Smooth muscle cell (in vitro differentiated cells): ENCODE measurements at regions not wholly inside any gene's neighbourhood (a gene's known extent, or its start where the extent isn't known, plus 50 kb on each side); places are given as distances from the start of the nearest gene placed in this dataset.

Experiments
- DNase-seq: peaks from one replicate; lab custom pipeline; 2025; ENCODE audit not compliant: unreplicated experiment; lab: John Stamatoyannopoulos, UW
- H2AFZ ChIP-seq: fragments of 200-600 bp; sonication (generic); 2 replicates; pipeline ENCODE4 v1.6.0; 2016; ENCODE audit warnings: antibody characterized with exemption, low read depth, mild to moderate bottlenecking
- H3F3A ChIP-seq: fragments of 200-600 bp; sonication (generic); 2 replicates; pipeline ENCODE4 v1.6.0; 2017; ENCODE audit warnings: antibody characterized with exemption, low read depth
- H3K27ac ChIP-seq: fragments of 200-600 bp; sonication (generic); 2 replicates; pipeline ENCODE4 v1.5.1; 2016; ENCODE audit warnings: low read depth, mild to moderate bottlenecking
- H3K27me3 ChIP-seq: fragments of 200-600 bp; sonication (generic); 2 replicates; pipeline ENCODE4 v1.6.1; 2016; ENCODE audit warnings: low read depth, mild to moderate bottlenecking
- H3K36me3 ChIP-seq: fragments of 200-600 bp; sonication (generic); 2 replicates; pipeline ENCODE4 v1.5.1; 2016; ENCODE audit warnings: low read depth
- H3K4me1 ChIP-seq: fragments of 200-600 bp; sonication (generic); 2 replicates; pipeline ENCODE4 v1.5.1; 2016; ENCODE audit warnings: low read depth
- H3K4me2 ChIP-seq: fragments of 200-600 bp; sonication (generic); 2 replicates; pipeline ENCODE4 v1.6.0; 2016; ENCODE audit warnings: mild to moderate bottlenecking
- H3K4me3 ChIP-seq: fragments of 200-600 bp; sonication (generic); 2 replicates; pipeline ENCODE4 v1.5.1; 2016; ENCODE audit warnings: mild to moderate bottlenecking
- H3K79me2 ChIP-seq: fragments of 200-600 bp; sonication (generic); 2 replicates; pipeline ENCODE4 v1.6.0; 2016; ENCODE audit warnings: low read depth, mild to moderate bottlenecking
- H3K9ac ChIP-seq: fragments of 200-600 bp; sonication (generic); 2 replicates; pipeline ENCODE4 v1.6.0; 2016; ENCODE audit warnings: low read depth
- H3K9me3 ChIP-seq: fragments of 200-600 bp; sonication (generic); replicated peaks from 2 replicates; pipeline ENCODE4 v1.5.1; 2016; ENCODE audit warnings: low read depth
- H4K20me1 ChIP-seq: fragments of 200-600 bp; sonication (generic); 2 replicates; pipeline ENCODE4 v1.6.0; 2016; ENCODE audit warnings: low read depth
- WGBS: methylation state at CpG from one replicate; pipeline ENCODE4 v1.1.7; 2016; ENCODE audit warnings: low lambda C conversion rate; 5-methylcytosine and 5-hydroxymethylcytosine counted together
- TF ChIP-seq, protein P1 (sequence below): fragments of 200-600 bp; sonication (generic); IDR thresholded peaks from 2 replicates; pipeline ENCODE4 v1.5.1; 2017; ENCODE audit warnings: borderline replicate concordance, mild to moderate bottlenecking, antibody characterized with exemption; ENCODE audit not compliant: insufficient read depth, poor library complexity, severe bottlenecking

DNA sequence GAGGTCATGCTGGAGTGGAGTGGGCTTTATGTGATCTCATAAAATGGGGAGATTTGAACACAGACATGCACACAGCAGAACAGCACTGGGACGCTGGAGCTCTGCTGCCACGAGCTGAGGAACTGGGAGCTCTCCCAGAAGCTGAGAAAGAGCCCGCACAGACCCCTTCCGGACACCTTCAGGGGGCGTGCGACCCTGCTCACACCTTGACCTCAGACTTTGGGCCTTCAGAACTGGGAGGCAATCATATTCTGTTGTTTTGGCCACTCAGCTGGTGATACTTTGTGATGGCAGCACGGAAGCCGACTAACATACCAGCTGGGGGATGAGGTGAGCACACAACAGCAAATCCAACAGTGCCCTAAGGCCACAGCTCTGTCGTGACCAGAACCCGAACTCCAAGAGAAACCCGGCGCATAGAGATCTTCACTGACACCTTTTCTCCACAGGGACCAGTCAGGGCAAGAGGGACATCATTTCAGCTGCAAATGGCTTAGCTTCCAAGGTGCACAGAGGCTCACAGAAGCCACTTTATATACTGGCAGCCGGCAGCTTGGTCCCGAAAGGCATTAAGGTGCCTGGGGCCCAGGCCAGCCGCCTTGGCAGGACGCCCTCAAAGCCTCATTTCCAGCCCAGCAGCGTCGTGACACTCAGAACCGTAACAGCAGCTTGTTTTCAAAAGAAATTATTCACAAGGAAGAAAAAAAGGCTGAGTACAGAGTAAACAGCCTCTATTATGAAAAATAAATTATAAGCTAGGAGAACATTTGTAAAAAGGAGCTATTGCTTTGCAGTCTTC is 89.3 kb downstream of the RNASET2 start:
- H3F3A ChIP-seq, result no peaks in the 10 kb centered on the region
- no peaks in the 10 kb centered on the region for H3K9me3 ChIP-seq
- H3K4me1 ChIP-seq, result no peaks in the 10 kb centered on the region
- no peak overlapping the region for H3K9ac ChIP-seq
- DNase-seq, result no peak
- no peaks in the 10 kb centered on the region for H3K36me3 ChIP-seq
- H3K27me3 ChIP-seq, result peaks cover 17% of the 10 kb centered on the region
- H4K20me1 ChIP-seq, result no peaks in the 10 kb centered on the region
- H3K4me2 ChIP-seq, result no peak overlapping the region
- H2AFZ ChIP-seq, result no peak overlapping the region
- 91% methylated on average over 19 of the region's 19 CpGs for WGBS
- no peak overlapping the region for H3K4me3 ChIP-seq
- TF ChIP-seq, protein P1, sequence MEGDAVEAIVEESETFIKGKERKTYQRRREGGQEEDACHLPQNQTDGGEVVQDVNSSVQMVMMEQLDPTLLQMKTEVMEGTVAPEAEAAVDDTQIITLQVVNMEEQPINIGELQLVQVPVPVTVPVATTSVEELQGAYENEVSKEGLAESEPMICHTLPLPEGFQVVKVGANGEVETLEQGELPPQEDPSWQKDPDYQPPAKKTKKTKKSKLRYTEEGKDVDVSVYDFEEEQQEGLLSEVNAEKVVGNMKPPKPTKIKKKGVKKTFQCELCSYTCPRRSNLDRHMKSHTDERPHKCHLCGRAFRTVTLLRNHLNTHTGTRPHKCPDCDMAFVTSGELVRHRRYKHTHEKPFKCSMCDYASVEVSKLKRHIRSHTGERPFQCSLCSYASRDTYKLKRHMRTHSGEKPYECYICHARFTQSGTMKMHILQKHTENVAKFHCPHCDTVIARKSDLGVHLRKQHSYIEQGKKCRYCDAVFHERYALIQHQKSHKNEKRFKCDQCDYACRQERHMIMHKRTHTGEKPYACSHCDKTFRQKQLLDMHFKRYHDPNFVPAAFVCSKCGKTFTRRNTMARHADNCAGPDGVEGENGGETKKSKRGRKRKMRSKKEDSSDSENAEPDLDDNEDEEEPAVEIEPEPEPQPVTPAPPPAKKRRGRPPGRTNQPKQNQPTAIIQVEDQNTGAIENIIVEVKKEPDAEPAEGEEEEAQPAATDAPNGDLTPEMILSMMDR, result no peak
- no peak overlapping the region for H3K27ac ChIP-seq
- no peaks in the 10 kb centered on the region for H3K79me2 ChIP-seq

- peaks cover 41% of the 10 kb centered on the region for H3K27me3 ChIP-seq
- DNase-seq, result no peak
- 68% methylated on average over 1 of the region's 1 CpG for WGBS
Observed at GRCh38 chr6:166864333-166864732, 92.0 kb downstream of the RNASET2 start.

DNA sequence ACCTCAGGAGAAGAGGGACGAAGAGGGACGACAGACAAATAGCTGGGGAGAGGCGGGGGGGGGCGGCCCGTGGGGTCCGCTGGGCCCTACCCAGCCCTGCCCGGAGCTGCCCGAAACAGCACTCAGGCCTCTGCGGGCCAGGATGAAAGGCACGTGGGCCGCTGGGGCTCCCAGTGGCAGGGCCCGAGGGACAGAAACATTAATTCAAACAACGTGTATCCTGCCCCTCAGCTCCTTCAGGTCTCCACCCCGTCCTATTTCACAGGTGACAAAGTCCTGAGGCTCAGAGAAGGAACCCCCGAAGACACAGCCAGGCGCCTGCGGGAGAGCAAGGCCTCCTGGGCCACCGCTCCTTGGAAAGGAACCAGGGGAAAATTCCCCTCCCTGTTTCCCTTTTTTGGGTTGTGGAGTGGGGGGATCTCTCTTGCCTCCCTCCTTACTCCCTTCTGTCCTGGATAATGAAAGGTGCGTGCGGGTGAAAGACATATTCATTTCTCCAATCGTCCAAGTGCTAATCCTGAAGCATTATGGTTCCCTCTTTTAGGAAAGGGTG is 93.3 kb downstream of the RNASET2 start:
- Histone ChIP-seq H3K4me3 (peak overlapping the region; percentile 66), H3K9me3 (no peaks in the 10 kb centered on the region), H3K4me2 (peak overlapping the region; percentile 96), H3K36me3 (no peaks in the 10 kb centered on the region), H2AFZ (peak overlapping the region; percentile 76), H3K4me1 (no peaks in the 10 kb centered on the region), H3F3A (no peaks in the 10 kb centered on the region), H3K27ac (no peak overlapping the region), H3K27me3 (peaks cover 41% of the 10 kb centered on the region), H3K79me2 (no peaks in the 10 kb centered on the region), H4K20me1 (no peaks in the 10 kb centered on the region), H3K9ac (no peak overlapping the region)
- 33% methylated on average over 17 of the region's 21 CpGs for WGBS
- no peak for DNase-seq
- TF ChIP-seq, protein P1, result no peak

More at GRCh38 chr6:166864333-166864732, 92.0 kb downstream of the RNASET2 start:
- no peak overlapping the region for H2AFZ ChIP-seq
- H3K4me2 ChIP-seq, result no peak overlapping the region
- H3F3A ChIP-seq, result no peaks in the 10 kb centered on the region
- no peaks in the 10 kb centered on the region for H3K36me3 ChIP-seq
- TF ChIP-seq, protein P1, result no peak
- no peak overlapping the region for H3K27ac ChIP-seq
- H3K9ac ChIP-seq, result no peak overlapping the region
- no peaks in the 10 kb centered on the region for H3K4me1 ChIP-seq
- H3K79me2 ChIP-seq, result no peaks in the 10 kb centered on the region
- H3K4me3 ChIP-seq, result no peak overlapping the region
- H3K9me3 ChIP-seq, result no peaks in the 10 kb centered on the region
- no peaks in the 10 kb centered on the region for H4K20me1 ChIP-seq
